Kidney tubule cell (primary cell): ENCODE measurements at regions not wholly inside any gene's neighbourhood (a gene's known extent, or its start where the extent isn't known, plus 50 kb on each side); places are given as distances from the start of the nearest gene placed in this dataset.

Source experiments
- DNase-seq: peaks from one replicate; pipeline ENCODE4 v3.0.0-alpha.2; 2018; ENCODE audit warnings: low spot score

GRCh38 chr17:12438813-12439586 is 226.7 kb upstream of the MYOCD start:
- DNase-seq, result no peak

GRCh38 chr17:12445331-12445730 is 220.4 kb upstream of the MYOCD start:
- no peak for DNase-seq

DNA sequence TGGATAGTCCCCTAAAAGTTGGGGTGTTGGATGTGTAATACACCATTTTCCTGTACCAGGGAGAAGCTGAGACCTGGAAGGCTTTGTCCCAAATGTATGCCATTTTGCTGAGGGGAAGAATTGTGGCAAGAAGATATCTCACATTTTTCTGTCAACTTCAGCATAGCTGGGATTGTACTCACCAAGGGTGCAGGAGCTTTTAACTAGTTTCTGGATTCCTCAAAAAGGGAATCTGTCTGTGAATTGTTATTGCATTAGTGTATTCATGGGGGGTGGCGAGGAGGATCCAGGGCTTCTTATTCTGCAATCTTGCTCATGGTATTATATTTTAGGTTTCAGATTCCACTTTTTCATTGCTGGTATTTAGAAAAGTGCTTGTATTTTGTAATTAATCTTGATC is 208.2 kb upstream of the MYOCD start:
- DNase-seq, result no peak

DNA sequence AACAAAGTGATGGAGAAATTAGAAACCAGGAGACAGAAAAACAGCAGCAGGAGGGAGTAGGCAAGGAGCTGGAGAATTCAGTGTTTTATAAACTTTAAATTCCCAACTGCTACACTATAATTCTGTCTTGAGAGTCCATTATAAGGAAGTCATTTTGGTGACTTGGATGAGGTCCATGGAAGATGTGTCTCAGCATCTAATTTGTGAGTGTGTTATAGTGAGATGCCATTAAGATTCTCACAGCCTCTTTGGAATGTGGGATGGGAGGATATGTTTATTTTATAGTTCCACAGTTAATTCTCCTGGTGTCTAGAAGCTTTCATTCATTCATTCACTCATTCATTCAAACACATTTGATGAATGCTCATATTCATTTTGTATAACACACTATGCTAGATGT is 206.0 kb upstream of the MYOCD start:
- DNase-seq, result no peak

DNA sequence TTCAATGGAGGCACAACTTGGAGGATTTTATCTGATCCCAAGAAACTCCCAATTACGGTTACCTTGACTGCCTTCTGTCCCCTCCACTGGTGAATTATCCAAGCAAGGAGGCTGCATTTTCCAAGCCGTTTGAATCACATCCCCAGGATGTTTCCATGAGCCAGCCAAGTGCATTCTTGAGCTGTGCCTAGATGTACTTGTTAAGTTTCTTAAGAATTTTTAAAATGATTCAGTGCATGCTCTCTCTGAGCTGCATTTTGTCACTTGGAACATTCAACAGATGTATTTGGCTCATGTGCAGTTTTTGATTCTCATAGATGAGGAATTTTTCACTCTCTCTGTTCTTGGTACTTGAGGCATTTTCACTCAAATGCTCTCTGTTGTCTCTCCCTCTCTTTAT is 202.6 kb upstream of the MYOCD start:
- DNase-seq, result no peak

GRCh38 chr17:12472252-12473173 is 193.2 kb upstream of the MYOCD start:
- DNase-seq, result no peak

GRCh38 chr17:12478311-12478710 is 187.4 kb upstream of the MYOCD start:
- DNase-seq, result no peak

GRCh38 chr17:12485361-12485906 is 180.3 kb upstream of the MYOCD start:
- peak; percentile 20 for DNase-seq

GRCh38 chr17:12489325-12489724 is 176.4 kb upstream of the MYOCD start:
- DNase-seq, result no peak

- DNase-seq, result no peak
Measured at GRCh38 chr17:12492450-12492849, 173.2 kb upstream of the MYOCD start.

GRCh38 chr17:12505866-12506265 is 159.8 kb upstream of the MYOCD start:
- no peak for DNase-seq

- DNase-seq, result no peak
Measured at GRCh38 chr17:12507026-12507595, 158.6 kb upstream of the MYOCD start.

- DNase-seq, result no peak
Measured at GRCh38 chr17:12509801-12510200, 155.9 kb upstream of the MYOCD start.

- DNase-seq, result no peak
Measured at GRCh38 chr17:12510535-12510934, 155.2 kb upstream of the MYOCD start.

GRCh38 chr17:12512694-12513355 is 152.9 kb upstream of the MYOCD start:
- no peak for DNase-seq

- no peak for DNase-seq
Measured at GRCh38 chr17:12514596-12514995, 151.1 kb upstream of the MYOCD start.

DNA sequence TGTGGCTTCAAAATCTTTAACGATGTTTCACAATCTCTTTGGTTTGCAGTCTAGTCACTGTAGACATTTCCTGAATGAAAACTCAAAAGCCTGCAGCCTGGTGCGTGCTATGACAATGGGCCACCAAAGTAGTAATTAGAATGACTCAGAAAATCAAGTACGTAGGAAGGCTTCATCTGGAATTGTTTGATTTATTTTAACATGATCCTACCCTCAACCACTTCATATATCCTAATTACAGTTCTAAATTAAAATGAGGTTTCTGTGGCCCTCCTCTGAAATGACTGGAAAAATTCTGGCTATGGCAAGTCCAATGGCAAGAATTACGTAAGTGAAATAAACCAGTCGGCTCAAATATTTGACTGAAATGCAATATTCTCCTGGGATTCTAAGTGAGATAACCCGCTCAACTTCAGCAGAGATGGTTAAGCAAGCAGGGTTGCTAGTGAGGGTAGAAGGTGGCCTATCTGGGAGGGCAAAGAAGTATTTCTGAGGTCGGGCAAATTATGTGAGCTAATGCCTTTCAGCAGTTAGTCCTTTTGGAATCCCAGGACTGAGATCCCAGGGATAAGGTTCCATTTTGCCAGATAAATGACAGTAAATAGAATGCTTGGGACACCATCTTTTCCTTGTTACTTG is 145.6 kb upstream of the MYOCD start:
- no peak for DNase-seq

DNA sequence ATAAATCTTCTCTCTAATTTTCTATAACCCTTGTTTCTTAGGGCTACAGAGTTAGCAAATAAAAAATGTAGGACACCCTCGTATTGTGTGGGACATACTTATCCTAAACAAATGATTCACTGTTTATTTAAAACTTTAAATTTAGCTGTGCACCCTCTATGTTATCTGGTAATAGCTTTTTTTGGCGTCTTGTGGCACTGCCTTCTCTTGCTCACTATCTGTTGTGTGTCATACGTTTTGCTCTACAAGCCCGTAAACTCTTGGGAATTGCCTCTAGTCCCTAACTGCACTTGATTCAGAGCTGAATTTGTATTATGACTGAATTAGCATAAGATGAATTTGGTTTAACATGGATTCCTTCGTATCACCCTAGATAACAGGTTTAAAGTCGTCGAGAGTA is 144.3 kb upstream of the MYOCD start:
- DNase-seq, result no peak

DNA sequence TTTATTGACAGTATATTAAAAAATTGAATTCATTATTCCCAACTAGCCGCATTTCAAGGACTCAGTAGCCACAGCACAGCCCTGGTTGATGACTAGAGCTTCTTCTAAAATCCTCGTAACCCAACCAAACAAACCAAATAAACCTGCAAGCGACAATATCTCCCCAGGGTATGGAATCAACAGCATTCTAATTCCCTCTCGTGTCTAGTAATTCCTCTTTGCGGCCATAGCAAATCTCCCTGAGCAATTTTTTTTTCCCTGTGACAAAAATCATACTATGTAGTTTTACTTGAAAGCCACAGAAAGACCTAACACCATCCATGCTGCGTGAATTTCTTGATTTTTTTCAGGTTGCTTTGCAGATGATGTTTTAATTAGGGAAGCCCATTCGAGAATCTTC is 143.4 kb upstream of the MYOCD start:
- DNase-seq, result no peak

DNA sequence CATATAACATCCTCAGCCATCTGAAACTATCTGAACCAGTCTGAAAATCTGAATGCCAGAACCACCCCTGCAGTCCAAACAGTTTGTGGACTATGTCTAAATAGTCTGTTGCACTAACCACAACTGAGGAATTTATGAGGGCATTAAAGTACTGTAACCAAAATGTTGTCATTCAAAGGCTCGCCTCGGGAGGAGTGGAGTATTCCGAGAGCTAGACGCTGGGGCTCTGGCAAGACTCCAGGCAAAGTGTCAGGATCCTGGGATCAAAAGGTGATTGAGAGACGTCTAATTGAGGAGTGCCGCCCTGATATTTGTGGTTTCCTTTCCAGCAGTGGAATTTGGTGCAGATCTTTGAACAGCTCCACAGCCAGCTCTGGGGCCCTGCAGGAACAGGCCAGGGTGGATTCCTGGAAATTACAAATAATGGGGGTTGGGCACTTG is 142.9 kb upstream of the MYOCD start:
- DNase-seq, result peak; percentile 81

DNA sequence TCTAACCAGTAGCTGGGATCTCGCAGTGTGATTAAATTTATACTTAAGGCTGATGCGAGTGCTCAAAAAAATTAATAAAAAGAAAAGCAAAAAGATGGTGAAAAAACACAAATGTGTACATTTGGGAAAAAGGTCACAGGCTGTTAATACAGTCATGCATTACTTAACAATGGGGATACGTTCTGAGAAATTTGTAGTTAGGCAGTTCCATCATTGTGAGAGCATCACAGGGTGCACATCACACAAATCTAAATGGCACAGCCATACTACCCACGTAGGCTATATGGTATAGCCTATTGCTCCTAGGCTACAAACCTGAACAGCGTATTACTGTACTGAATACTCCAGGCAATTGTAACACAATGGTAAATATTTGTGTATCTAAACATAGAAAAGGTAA is 142.4 kb upstream of the MYOCD start:
- no peak for DNase-seq

DNA sequence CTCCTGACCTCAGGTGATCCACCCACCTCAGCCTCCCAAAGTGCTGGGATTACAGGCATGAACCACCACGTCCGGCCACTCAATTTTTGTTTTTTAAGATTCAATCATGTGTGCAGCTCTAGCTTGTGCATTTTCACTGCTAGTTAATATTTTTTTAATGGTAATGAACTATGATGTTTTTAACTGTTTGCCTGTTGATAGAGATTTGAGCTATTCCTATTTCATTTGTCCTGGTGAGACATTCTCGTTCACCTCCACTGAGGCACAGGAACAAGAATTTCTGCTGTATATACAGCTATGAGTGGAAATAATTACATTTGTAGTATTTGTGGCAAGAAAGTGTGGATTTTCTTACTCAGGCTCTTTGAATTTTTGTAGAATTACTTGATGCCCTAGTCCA is 137.7 kb upstream of the MYOCD start:
- DNase-seq, result peak; percentile 38
